HG02798 (cell line): ENCODE measurements at regions not wholly inside any gene's neighbourhood (a gene's known extent, or its start where the extent isn't known, plus 50 kb on each side); places are given as distances from the start of the nearest gene placed in this dataset.

Experiments
- ATAC-seq: cut with Tn5 transposase; IDR thresholded peaks from one replicate; pipeline ENCODE4 v1.9.1; 2021; ENCODE audit warnings: mild to moderate bottlenecking; ENCODE audit not compliant: unreplicated experiment, poor library complexity

DNA sequence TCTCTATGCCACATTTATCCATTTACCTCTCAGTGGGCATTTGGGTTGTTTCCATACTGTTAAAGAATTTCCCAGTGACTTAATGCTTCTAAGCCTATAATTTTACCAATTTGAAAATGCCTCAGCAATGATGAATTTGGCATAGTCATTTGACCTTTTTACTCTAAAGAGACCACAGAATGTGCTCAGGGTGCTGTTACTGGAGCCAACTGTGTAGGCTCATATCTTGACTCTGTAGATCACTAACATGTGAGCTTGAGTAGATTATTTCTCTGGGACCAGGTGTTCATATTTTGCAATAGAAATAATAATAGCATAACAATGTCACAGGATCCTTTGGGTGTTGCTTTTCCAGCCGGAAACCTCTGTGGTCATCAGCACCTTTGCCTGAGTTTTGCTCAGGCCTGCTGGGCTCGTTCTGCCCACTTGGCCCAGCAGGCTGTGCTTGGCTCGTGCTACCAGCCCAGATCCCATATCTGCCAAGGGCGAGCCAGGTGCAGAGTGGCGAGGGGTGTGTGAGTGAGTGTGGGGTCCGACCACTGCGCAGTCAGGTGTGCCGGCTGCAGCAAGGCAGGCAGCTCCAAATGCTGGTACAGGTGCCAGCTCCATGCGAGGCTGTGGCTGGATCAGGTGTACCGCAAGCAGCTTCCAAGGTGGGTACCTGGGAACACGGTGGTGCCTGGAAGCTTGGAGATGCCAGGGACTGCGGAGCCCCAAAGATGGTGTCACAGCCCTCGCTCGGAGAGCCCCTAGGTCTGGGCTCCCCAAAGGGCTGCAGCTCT lies 70.6 kb upstream of the ANK2 start:
- no peak for ATAC-seq

DNA sequence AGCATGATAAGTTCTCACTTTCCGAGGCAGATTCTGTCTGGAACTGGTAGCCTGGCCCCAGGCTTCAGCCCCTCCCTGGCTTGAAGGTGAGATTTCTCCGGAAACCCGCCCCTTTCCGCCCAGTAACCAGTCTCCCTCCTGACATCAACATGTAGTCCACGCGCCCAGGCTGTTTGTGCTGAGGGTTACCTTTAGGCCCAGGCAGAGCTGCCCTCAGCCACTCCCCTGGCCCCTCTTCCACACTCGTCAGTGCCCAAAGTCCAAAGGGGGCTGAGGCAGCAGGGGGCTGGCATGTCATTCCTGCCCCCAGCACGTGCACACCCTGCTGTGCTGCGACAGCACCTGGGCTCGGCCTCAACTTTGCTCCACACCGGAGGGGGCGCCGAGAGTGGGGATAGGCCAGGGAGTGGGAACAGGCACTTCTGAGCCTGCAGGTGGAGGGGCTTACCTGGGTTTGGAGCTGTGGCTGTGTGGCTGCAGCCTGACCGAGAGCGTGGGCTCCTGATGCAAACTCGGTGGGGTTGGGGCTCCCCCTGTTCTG lies 69.5 kb upstream of the ANK2 start:
- ATAC-seq, result no peak

DNA sequence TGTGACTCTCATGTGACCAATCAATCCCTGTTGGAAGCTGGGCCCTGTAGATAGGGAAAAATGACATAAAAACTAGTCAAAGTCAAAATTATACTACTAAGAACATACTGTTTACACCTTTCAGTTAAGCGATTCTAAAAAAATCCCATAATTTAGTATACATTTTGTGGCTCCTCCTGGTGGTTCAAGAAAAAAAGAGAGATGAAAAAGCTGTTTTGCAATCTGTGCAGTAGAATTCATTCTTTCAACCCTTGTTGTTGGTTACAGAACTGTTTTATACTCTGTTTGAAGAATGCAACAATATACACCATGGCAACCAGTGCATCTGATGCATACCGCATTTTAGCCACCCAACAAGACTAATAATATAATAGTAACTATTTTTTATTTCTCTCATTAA lies 66.8 kb upstream of the ANK2 start:
- ATAC-seq, result no peak

DNA sequence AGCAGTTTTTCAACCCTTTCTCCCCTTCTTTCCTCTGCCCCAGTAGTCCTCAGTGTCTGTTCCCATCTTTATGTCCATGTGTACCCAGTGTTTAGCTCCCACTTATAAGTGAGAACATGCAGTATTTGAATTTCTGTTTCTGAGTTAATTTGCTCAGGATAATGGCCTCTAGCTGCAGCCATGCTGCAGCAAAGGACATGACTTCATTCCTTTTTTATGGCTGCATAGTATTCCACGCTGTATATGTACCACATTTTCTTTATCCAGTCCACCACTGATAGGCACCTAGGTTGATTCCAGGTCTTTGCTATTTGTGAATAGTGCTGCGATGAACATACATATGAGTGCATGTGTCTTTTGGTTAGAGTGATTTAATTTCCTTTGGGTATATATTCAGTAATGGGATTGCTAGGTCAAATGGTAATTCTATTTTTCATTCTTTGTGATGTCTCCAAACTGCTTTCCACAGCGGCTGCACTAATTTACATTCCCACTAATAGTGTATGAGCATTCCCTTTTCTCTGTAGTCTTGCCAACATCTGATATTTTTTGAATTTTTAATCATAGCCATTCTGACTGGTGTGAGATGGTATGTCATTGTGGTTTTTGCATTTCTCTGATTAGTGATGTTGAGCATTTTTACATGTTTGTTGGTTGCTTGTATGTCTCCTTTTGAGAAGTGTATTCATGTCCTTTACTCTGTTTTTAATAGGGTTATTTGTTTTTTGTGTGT lies 54.6 kb upstream of the ANK2 start:
- ATAC-seq, result no peak
